IPS-18a (cell line): ENCODE measurements at regions not wholly inside any gene's neighbourhood (a gene's known extent, or its start where the extent isn't known, plus 50 kb on each side); places are given as distances from the start of the nearest gene placed in this dataset.

Experiments used
- H3K27ac ChIP-seq: one replicate; pipeline ENCODE4 v1.5.1; 2013; ENCODE audit warnings: low read length
- H3K27me3 ChIP-seq: one replicate; pipeline ENCODE4 v1.6.1; 2013; ENCODE audit warnings: mild to moderate bottlenecking, low read length; ENCODE audit not compliant: control insufficient read depth, insufficient read depth
- H3K36me3 ChIP-seq: one replicate; pipeline ENCODE4 v1.6.1; 2013; ENCODE audit warnings: low read depth, low read length; ENCODE audit not compliant: control insufficient read depth
- H3K4me1 ChIP-seq: one replicate; pipeline ENCODE4 v1.6.1; 2013; ENCODE audit warnings: low read depth, low read length; ENCODE audit not compliant: control insufficient read depth
- H3K4me3 ChIP-seq: one replicate; pipeline ENCODE4 v1.5.1; 2013; ENCODE audit warnings: low read length
- H3K9ac ChIP-seq: one replicate; pipeline ENCODE4 v1.6.1; 2013; ENCODE audit warnings: mild to moderate bottlenecking, low read length, moderate library complexity
- H3K9me3 ChIP-seq: one replicate; pipeline ENCODE4 v1.6.1; 2013; ENCODE audit warnings: low read depth, low read length; ENCODE audit not compliant: control insufficient read depth

DNA sequence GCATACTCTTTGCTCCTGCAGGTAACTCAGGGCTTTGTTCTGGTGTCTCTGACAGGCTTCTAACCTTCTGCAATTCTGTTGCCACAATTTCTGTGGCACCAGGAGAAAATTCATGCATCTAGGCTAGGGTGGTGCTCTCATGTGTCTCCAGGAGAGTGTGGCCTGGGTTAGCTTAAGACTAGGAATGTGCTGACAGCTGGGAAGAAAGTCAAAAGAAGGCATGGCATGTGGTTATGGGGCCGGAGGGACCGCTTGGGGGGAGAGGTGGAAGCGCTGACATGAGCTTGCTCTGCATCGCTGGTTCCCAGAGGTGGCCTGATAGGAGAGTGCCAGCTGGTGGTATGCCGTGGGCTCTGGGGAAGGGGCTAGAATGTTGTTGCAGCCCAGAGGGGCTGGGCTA lies 173.3 kb upstream of the TNP1 start:
- H3K27me3 ChIP-seq = no peaks in the 10 kb centered on the region
- H3K4me3 ChIP-seq = no peak overlapping the region
- no peaks in the 10 kb centered on the region for H3K4me1 ChIP-seq
- no peaks in the 10 kb centered on the region for H3K9me3 ChIP-seq
- H3K9ac ChIP-seq = no peak overlapping the region
- no peaks in the 10 kb centered on the region for H3K36me3 ChIP-seq
- H3K27ac ChIP-seq = no peak overlapping the region

DNA sequence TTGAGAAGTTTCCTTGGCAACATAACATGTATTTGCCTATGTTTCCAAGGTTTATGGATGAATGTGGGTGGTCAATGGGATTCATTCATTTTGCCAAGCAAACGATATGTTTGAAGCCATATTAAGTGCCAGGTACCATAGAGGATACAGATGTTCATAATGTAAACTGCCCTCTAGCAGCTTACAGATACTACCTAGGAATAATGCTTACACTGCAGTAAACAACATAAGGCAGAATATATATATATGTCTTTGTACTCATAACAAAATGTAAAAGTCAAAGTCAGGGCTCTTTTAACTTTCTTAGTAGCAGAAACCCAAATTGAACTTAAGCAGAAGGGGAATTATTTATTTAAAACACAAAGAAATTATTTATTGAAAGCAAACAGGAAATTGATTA lies 171.6 kb upstream of the TNP1 start:
- Histone ChIP-seq H3K4me1 (no peaks in the 10 kb centered on the region), H3K27me3 (no peaks in the 10 kb centered on the region), H3K27ac (no peak overlapping the region)

DNA sequence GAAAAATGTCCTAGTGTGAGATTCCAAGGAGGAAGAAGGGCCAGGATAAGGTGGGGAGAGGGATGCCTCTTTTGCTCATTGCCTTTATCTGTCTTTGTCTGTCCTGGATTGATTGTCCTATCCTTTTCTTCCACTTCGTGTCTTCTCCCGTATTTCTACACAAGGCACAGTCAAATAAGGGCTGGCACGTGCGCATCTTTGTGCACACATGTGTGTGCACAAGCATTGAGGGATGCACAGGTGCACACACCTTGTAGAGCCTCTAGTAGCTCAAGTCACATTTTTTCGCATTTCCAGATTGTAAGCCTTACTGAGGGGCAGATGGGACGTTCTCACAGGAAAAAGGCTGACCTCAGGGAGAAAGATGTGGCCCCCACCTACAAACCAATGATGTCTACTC lies 170.2 kb upstream of the TNP1 start:
- H3K27ac ChIP-seq = no peak overlapping the region
- H3K4me3 ChIP-seq = no peak overlapping the region
- H3K4me1 ChIP-seq = no peaks in the 10 kb centered on the region
- H3K27me3 ChIP-seq = no peaks in the 10 kb centered on the region
- no peak overlapping the region for H3K9ac ChIP-seq
- no peaks in the 10 kb centered on the region for H3K9me3 ChIP-seq
- no peaks in the 10 kb centered on the region for H3K36me3 ChIP-seq

More for the DNA sequence above, 171.6 kb upstream of the TNP1 start:
- Histone ChIP-seq H3K36me3 (no peaks in the 10 kb centered on the region), H3K9ac (no peak overlapping the region), H3K4me3 (no peak overlapping the region), H3K9me3 (no peaks in the 10 kb centered on the region)

DNA sequence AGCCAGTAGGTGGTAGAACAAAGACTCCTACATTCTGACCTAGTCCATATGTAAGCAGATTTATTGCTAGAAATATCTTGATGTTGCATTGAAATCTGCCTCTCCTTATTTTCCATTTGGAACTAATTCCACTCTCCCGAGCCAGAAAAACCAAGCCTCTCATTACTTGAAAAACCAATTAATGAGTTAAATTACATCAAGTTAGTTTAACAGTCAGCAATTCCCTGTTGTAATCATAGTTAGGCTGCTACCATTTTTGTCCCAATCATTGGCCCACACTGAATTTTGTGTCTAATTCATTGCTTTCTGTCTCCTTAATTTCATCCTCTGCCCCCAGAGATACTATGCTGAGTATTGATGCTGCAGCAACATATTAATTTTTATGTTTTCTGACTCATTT lies 168.3 kb upstream of the TNP1 start:
- Histone ChIP-seq H3K9ac (no peak overlapping the region), H3K9me3 (no peaks in the 10 kb centered on the region), H3K4me1 (no peaks in the 10 kb centered on the region), H3K27me3 (no peaks in the 10 kb centered on the region), H3K27ac (no peak overlapping the region), H3K4me3 (no peak overlapping the region), H3K36me3 (no peaks in the 10 kb centered on the region)

DNA sequence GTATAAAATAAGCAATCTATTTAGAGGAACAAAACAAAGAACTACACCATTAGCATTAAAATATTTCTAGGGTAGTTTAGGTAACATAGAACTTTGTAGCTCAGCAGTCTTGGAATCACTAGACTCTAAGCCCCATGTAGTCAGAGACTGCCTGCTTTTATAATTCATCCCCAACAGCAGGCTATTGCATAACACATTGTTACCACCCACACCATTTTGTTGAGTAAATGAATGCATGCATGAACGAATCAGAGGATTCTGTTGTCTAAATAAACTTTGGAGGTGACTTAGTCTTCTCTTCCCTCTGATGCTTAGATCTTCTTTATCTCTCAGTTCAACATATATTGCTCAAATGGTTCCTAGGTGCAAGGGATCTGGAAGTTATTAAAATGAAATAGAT lies 167.6 kb upstream of the TNP1 start:
- H3K4me1 ChIP-seq = no peaks in the 10 kb centered on the region

DNA sequence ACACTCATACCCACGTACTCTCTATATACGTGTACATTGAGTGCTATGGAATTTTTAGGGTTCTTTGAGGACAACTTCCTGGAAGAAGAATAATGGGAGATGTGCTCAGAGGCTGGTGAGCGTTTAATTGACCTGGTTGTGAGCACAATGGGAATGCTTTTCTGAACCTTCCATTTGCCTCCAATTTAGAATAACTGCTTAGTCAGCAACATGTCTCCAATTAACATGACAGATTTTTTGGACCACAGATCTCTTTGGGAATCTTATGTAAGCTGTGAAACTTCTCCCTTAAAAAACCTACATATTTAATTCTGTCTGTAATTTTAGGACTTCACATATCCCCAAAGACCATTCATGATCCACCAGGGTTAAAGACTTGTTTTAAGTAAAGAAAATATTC lies 166.7 kb upstream of the TNP1 start:
- no peaks in the 10 kb centered on the region for H3K4me1 ChIP-seq
- H3K4me3 ChIP-seq = no peak overlapping the region
- no peaks in the 10 kb centered on the region for H3K27me3 ChIP-seq
- no peak overlapping the region for H3K9ac ChIP-seq
- no peak overlapping the region for H3K27ac ChIP-seq
- H3K36me3 ChIP-seq = no peaks in the 10 kb centered on the region
- no peaks in the 10 kb centered on the region for H3K9me3 ChIP-seq

More for the DNA sequence above, 167.6 kb upstream of the TNP1 start:
- Histone ChIP-seq H3K27ac (no peak overlapping the region), H3K36me3 (no peaks in the 10 kb centered on the region), H3K27me3 (no peaks in the 10 kb centered on the region), H3K4me3 (no peak overlapping the region), H3K9ac (no peak overlapping the region), H3K9me3 (no peaks in the 10 kb centered on the region)

DNA sequence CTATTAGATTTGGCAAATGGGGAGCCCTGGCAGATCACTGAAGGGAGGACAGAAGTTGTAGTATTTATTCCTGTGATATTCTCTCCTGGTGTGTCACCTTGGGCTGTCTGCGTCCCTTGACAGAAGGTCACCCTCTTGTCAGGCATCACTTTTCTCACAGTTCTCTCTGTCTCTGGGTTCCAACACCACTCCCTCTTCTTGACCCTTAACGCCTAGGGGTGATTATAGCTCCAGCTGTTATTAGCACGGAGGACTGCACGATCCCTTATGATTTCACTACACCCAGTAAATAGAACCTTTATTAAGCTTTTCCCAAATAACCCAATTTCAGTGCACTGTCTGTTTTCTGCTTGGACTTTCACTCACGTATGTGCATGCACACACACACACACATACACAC lies 166.3 kb upstream of the TNP1 start:
- no peaks in the 10 kb centered on the region for H3K36me3 ChIP-seq
- H3K9me3 ChIP-seq = no peaks in the 10 kb centered on the region
- H3K9ac ChIP-seq = no peak overlapping the region
- H3K4me1 ChIP-seq = no peaks in the 10 kb centered on the region
- no peak overlapping the region for H3K27ac ChIP-seq
- H3K27me3 ChIP-seq = no peaks in the 10 kb centered on the region
- H3K4me3 ChIP-seq = no peak overlapping the region

DNA sequence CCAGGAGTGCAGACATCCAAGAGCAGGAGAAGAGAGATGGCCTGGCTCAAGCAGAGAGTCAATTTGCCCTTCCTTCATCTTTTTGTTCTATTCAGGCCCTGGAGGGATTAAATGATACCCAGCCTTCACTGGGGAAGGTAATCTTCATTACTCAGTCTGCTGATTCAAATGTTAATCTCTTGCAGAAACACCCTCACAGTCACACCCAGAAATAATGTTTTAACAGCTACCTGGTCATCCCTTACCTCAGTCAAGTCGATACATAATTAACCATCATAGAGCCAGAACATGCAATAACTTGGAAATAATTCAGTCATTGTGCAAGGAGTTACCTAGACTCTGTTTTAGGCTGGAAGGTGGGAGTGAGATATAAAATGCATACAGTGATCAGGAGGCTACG lies 163.7 kb upstream of the TNP1 start:
- H3K27me3 ChIP-seq = no peaks in the 10 kb centered on the region
- H3K36me3 ChIP-seq = no peaks in the 10 kb centered on the region
- no peak overlapping the region for H3K27ac ChIP-seq
- H3K9ac ChIP-seq = no peak overlapping the region
- H3K4me1 ChIP-seq = no peaks in the 10 kb centered on the region
- H3K4me3 ChIP-seq = no peak overlapping the region
- H3K9me3 ChIP-seq = no peaks in the 10 kb centered on the region

DNA sequence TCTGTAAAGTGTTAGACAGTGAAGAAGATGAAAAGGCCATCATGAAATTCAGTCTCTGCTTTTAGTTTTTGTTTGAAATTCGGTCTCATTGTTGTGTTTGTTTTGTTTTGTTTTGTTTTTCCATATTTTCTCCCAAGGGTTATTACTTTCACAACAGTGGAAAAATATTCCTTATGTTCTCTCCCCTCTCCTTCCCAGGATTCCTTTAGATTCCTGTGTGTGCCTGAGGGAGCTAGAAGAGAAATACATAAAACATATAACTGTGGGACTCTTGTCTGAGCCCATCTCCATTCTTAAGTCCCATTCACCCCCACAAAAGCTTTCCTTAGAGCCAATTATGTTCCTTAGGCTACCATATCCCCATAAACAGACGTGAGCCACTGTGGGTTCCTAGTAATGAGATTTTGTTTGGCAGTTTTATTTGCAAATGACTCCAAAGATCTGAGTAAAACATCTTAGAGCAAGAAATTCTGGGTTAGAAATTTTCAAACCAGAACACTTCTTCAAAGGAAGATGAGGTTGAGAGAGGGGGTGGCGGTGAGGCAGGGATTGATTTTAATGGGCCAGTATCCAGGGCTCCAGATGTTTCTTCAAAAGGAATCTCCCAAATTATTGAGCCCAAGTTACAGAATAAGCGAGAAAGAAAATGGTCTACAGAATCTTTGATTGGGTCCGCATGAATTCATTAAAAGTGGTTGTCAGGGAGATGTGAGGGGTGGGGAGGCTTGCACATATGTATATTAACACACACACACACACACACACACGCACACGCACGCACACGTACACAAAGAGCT lies 157.8 kb upstream of the TNP1 start:
- Histone ChIP-seq H3K27me3 (no peaks in the 10 kb centered on the region), H3K9me3 (no peaks in the 10 kb centered on the region), H3K4me1 (no peaks in the 10 kb centered on the region), H3K27ac (no peak overlapping the region), H3K36me3 (no peaks in the 10 kb centered on the region), H3K4me3 (no peak overlapping the region), H3K9ac (no peak overlapping the region)

DNA sequence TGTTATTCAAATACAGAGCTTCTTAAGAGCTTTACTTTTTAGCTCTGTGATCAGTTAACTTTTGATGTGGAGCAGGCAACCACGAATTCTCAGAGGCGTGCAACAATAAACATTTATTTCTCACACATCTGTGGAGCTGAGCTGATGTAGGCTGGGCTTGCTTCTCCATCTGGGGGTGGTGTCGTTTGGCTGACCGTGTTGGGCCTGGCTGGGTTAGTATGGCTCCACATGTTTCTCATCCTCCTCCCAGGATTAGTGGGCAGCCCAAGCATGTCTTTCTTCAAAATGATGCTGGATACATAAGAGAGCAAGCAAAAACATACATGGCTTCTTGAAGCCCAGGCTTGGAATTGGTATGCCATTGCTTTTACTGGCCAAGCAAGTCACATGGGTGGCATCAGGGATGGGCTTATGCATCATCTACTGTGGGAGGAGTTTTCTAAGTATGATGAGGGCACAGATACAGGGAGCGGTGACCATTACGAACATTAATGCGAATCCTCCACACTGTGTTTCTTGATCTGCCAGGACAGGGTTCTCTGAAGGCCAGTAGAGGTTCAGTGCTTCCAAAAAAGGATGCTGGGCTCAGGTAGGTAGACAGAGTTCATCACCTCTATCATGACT lies 157.0 kb upstream of the TNP1 start:
- H3K27me3 ChIP-seq = no peaks in the 10 kb centered on the region
- no peak overlapping the region for H3K27ac ChIP-seq
- H3K4me3 ChIP-seq = no peak overlapping the region
- no peaks in the 10 kb centered on the region for H3K4me1 ChIP-seq
- H3K9ac ChIP-seq = no peak overlapping the region
- H3K36me3 ChIP-seq = no peaks in the 10 kb centered on the region
- no peaks in the 10 kb centered on the region for H3K9me3 ChIP-seq

DNA sequence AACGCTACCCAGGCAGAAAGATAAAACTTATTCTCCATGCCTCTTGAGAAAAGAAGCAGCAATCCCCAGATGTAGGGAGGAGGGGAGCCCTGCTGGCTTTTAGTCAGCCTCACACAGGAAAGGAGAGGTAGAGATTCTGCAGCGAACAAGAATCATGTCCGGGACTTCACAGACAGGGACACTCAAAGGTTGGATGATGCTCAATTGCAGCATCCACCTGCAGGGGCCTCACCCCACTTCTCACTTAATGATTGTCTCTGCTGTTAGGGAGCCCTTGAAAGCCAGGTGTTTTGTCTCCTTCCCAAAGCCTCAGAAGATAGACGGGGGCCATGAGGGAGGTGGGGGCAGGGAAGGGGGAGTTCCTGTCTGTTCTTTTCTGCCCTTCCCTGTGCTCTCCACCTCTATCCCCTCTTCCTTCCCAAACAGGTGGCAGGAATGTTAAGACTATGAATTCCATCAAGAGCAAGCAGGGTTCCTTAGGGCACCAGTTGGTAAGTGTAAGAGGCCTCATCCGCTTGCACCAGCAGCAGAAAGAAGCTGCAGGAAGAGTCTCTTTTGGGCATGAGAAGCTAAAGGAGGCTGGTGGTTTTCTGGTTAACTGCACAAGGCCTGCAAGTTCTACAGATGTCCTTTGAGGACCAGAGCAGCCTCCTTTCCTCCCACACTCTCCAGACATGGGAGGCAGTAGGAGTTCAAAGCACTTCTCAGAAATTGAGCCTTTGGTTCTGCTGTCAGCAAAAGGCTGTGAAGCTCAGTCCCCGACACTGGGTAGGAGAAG lies 154.7 kb upstream of the TNP1 start:
- Histone ChIP-seq H3K9me3 (no peaks in the 10 kb centered on the region), H3K9ac (no peak overlapping the region), H3K36me3 (no peaks in the 10 kb centered on the region), H3K4me3 (no peak overlapping the region), H3K27ac (no peak overlapping the region), H3K27me3 (no peaks in the 10 kb centered on the region), H3K4me1 (no peaks in the 10 kb centered on the region)
